HG02885 (cell line): ENCODE measurements at regions not wholly inside any gene's neighbourhood (a gene's known extent, or its start where the extent isn't known, plus 50 kb on each side); places are given as distances from the start of the nearest gene placed in this dataset.
"Not testable (repeated sequence)": the region's sequence is repeated elsewhere in the genome, so short reads cannot be mapped to it uniquely, and the experiment has no call there.

Source experiments
- ATAC-seq: cut with Tn5 transposase; IDR thresholded peaks from one replicate; pipeline ENCODE4 v1.9.1; 2021; ENCODE audit warnings: mild to moderate bottlenecking; ENCODE audit not compliant: unreplicated experiment, poor library complexity

DNA sequence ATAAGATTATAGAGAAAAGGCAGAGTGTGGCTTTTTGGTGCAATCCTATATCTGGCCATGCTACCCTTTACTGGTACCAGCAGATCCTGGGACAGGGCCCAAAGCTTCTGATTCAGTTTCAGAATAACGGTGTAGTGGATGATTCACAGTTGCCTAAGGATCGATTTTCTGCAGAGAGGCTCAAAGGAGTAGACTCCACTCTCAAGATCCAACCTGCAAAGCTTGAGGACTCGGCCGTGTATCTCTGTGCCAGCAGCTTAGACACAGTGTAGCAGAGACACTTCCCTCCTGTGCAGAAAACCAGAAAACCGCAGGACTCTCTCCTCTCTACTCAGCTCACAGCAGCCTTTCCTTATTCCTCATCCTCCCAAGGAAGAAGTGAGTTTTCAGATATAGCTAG, 176.3 kb upstream of the PRSS58 start:
- not testable (repeated sequence) for ATAC-seq

DNA sequence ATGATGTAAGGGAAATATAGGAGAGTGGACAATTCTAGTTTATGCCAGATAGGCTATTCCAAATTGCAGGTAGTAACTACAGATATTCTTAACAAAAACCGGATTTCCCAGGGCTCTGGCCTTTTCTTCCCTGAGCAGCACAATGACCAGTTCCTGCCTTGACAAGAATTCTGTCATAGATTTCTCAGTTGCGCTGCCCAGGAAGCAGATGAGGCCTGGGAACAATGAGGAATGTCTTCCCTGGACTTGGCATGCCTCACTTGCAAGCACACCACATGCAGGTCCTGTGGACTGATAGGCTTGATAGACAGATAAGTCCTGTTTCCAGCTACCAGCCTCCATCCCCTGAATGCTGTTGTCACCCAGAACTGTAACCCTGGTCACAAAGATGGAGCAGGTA, 174.5 kb upstream of the PRSS58 start:
- no peak for ATAC-seq

DNA sequence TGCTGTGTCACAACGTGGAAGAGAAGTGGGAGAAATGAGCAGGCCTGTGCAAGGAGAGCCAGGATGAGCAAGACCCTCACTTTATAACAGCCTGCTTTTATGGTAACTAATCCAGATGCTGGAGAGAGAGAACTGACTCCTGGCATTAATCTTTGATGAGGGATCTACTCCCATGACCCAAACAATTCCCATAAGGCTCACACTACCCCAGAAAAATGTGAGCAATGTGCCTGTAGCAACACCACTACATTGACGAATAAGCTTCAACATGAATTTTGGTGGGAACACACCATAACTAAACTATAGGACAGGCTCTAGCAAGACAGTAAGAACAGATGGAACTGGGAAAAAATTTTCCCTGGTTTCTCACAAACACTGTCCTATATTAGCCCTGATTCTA, 173.6 kb upstream of the PRSS58 start:
- no peak for ATAC-seq

DNA sequence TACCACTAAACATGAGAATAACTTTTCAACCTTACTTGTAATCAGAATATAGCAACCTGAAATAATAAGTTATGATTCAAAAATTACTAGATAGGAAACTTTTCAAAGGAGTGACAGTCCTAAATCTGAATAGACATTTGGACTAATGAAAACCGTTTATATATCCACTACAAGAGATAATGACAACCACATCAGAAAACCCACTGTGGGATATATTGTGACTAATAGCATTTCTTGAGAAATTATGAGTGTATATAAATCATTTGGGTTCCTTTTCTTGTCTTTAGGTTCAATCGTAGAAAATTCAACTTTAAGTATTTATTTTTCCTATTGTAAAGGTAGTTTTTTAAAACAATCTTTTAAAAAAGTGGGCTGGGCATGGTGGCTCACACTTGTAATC, 170.2 kb upstream of the PRSS58 start:
- no peak for ATAC-seq

DNA sequence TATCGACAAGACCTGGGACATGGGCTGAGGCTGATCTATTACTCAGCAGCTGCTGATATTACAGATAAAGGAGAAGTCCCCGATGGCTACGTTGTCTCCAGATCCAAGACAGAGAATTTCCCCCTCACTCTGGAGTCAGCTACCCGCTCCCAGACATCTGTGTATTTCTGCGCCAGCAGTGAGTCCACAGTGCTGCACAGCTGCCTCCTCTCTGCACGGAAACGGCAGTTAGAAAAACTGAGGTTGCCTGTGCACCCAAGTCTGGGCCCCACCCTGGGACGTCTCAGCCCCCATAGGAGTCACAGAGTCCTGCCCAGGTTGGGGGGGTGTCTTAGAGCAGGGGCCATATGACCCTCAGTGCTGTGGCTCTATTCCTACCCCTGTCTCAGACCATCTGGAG, 167.4 kb upstream of the PRSS58 start:
- ATAC-seq = no peak

DNA sequence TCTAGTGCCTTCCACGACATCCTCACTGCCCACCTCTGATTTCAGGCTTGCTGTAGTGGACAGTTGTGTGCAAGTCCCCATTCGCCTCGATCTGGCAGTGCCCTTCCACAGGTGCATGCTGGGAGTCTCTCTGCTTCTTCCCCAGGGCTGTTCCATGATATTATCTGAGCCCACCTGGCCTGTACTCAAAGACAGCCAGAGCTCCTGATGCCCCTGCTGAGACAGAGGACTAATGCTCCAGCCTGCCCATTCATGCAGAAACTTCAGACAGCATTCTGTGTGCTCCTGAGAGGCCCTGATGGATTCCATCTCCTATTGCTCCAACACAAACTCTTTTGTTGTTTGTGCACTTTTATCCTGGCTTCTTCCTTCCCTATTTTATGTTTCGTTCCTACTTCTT, 164.8 kb upstream of the PRSS58 start:
- no peak for ATAC-seq

DNA sequence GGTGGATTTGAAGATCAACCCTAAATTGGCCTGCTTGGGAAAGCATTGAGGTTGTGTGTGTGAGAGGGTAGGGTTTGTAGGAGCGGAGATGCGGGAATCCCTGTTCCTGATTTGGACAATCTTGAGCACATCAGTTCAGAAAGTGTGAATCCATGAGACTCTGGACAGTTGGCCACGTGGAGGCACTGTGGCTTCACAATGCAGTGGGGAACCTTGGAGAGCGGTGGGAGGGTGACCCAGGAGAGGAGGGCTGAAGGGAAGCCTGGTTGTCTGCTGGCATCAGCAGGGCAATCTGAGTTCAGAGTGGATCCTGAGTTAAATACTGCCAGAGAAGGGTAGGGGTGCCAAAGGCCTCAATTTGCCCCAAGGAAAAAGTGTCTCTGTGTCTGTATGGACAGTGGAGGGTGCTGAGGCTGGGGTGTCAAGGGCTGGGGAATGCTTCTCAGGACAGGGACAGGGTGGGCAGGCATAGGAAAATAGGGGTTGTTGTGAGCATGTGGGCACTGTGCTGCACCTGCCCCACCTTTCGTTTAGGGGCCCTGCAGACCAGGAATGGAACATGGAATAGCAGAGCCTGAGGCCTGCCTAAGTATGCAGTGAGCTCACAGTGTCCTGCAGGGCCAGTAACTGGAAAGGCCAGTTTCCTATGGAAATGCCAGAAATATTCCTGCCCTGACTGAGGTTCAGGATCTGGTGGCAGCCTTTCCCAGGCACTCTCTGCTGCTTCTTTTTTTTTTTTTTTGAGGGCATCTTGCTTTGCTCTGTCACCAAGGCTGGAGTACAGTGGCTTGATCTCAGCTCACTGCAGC, 162.9 kb upstream of the PRSS58 start:
- ATAC-seq = no peak

DNA sequence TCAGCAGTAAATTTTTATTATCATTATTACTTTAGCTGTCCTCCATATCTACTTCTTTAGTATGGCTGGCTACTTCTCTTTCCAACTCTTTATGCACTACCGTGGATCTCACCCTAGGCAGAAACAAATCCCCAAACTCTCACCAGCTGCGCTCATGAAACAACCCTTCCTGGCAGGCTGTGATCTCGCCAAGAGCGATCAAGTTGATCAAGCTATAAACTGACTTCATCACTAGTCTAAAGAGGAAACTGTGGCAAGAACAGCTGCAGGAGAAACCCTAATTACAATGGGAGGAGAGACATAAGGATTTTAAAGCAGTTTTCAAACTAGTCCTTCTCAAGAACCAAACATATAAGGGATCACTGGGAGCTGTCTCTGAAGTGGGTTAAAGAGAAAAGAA, 160.5 kb upstream of the PRSS58 start:
- no peak for ATAC-seq

DNA sequence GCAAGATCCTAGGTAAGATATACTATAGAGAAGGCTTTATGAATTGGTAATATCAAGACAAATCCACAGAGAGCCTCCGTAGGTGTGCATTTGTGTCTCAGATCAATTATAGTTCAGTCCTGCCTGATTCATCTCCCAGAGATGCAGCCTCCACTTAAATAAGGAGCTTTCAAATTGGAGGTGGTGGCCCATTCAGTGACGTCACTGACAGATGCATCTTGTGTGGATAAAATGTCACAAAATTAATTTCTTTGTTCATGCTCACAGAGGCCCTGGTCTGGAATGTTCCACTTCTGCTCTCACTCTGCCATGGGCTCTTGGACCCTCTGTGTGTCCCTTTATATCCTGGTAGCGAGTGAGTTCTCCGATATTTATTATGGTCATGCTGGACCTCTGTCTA, 157.1 kb upstream of the PRSS58 start:
- ATAC-seq = no peak

DNA sequence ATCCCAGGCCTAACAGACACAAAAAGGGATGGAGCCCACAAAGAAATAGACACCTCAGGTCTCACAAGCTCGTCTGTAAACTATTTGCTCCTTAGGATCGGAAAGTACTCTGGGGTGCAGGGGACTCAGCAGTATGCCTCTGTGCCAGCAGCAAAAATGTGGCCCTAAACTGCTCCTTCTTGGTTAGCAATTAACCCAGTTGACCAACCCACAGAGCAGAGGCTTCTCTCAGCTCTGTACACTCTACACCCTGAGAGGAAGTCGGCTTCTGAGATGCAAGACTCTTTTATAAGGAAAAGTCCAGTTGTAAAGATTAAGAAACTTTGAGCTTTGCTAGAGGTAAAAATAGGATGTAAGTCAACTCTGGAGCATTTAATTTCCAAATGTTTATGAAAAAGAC, 156.3 kb upstream of the PRSS58 start:
- no peak for ATAC-seq

DNA sequence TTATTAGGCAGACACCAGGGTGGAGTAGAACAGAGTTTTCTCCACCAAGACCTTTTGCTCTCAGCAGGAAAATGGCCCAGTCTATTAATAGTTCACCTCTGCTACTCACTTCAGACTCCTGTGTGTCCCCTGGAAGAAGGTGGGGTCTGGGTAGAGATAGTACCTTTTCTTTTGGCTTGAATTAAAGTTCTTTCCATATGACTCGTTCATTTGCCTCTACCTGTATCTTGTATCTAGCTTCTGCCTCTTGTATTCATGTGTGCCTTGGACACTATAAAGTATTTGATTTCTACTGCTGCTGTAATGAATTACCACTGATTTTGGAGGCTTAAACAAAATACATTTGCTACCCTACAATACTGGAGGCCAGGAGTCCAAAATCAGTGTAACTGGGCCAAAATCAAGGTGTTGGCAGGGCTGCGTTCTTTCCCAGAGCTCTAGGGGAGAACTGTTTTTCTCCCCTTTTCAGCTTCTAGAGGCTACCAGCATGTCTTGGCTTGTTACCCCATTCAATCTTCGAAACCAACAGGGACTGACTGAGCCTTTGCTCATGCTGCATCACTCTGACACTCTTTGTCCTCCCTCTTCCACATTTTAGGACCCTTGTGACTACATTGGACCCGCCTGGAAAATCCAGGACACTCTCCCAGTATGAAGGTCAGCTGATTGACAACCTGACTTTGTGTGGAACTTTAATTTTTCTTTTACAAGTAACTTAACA, 155.6 kb upstream of the PRSS58 start:
- ATAC-seq = no peak

DNA sequence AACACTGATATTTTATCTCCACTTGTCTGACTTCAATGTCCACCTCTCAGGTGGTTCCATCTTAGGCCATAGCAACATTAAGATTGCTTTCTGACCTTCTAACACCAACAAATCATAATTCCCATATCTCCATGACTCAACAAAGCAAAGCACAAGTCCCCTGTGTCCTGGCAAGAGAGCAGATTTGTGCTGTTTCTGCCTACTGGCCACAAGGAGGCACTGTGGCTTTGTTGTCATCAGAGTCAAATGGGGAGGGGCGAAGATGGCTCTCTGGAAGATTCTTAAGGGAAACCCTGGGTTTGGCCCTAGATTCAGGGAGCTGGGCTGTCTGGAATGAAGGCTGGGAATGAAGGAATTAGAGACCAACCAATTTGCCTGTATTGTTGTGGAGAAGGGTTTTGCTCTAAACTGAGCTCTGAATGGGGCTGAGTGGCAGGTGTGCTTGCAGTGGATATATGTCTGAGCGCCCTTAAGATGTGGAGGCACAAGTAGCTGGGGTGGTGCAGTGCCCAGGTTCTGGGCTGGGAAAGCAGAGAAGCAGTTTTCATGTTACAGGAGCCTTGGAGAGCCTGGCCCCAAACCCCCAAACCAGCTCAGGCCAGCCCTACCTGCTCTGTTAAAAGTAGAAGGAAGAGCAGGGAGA, 154.8 kb upstream of the PRSS58 start:
- ATAC-seq = peak; percentile 88

DNA sequence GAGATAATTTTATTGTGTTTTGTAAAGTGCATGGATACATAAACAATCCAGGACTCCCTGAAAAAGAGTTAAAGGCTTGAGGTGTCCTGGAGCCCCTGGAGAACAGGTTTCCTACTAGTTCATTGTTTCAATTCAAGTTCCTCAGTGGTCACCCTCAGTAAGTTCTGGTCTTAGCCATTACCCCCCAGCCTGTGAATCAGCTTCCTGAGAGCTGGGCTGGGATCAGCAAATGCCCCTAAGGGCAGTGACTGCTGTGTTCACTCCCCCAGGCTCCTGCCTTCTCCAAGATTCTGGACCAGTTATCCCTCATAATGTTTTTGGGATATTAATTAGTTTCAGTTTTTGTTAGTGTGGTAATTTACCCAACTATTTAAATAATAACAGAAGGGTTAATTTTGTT, 151.6 kb upstream of the PRSS58 start:
- ATAC-seq = no peak

DNA sequence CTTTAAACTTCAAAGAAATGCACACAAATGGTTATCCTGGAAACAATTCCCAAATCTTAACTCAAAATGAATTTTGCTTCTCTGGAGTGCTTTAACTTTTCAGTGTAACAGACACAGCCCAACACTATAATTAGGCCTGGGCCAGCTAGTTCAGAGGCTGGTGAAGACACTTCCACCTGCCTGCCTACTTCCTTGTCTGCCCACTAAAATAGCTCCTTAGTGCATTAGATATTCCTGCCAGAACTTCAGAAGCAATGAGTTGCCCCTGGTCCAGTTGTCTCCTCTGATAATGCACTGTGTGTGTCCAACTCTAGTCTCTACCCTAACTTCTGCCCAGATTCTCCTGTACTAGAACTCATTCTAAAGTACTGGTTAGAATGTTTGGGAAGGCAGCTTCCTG, 150.9 kb upstream of the PRSS58 start:
- no peak for ATAC-seq

DNA sequence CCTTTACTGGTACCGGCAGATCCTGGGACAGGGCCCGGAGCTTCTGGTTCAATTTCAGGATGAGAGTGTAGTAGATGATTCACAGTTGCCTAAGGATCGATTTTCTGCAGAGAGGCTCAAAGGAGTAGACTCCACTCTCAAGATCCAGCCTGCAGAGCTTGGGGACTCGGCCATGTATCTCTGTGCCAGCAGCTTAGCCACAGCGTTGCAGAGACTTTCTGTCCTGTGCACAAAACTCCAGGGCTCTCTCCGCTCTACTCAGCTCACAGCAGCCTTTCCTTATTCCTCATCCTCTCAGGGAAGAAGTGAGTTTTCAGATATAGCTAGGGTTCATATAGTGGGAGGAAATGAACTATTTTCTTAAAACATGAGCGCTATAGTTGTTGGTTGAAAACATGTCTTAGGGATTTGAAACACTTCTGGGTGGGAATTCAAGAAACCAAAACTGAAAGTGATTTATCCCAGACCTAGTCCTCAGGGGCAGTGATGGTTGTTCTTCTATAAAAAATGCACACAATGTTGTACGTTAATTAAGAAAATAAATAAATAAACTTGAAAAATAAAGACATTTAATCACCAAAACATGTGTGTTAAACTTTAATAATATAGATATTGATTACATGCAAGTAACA, 150.2 kb upstream of the PRSS58 start:
- no peak for ATAC-seq

DNA sequence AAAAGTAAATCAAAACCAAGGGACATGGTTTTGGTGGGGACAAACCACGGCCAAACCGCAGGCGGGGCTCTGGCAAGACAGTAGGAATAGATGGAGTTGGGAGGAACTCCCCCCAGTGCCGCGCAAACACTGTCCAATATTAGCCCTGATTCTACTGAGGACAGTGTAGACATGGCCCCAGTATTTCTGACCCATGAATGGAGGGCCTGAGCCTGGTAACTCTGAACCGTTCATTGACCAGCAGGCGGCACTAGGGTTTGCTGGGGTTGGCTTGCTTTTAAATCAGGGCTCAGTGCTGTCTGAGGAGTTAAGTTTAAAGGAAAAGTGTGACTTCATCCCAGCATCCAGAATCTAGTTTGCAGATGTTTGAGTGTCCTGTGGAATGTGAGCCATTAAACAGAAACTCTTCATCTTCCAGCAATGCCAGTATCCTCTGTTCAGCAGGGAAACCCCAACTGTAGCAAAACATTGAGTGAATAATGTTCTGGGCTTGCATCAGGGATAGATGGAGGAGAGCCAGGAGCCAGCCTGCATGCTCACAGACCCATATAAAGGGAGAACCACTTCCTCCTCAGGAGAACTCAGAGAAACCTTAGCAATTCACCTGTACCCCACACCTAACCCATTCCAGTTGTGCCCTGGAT, 147.4 kb upstream of the PRSS58 start:
- ATAC-seq = no peak

DNA sequence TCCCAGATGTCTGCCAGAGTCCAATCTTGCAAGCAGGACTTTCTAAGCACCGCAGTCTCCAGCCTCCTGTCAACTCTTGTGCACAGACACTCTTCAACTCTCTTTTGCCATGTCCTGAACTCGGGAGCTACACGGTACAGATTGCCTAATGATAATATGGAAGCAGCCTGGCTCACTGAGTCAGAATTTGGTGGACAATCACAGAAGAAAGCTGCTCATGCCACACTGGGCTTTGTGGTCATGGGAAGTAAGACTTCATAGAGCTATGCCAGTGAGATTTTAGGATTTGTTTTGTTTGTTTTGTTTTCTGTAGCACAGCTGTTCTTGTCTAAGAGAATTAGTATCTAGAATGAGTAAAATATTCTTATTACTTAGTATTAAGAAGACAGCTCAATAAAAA, 144.1 kb upstream of the PRSS58 start:
- ATAC-seq = no peak

DNA sequence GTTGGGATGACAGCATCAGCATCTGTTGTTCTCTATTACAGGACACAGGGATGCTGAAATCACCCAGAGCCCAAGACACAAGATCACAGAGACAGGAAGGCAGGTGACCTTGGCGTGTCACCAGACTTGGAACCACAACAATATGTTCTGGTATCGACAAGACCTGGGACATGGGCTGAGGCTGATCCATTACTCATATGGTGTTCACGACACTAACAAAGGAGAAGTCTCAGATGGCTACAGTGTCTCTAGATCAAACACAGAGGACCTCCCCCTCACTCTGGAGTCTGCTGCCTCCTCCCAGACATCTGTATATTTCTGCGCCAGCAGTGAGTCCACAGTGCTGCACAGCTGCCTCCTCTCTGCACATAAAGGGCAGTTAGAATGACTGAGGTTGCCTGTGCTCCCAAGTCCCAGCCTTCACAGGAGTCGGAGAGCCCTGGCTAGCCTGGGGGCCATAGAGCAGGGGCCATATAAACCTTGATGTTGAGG, 142.2 kb upstream of the PRSS58 start:
- no peak for ATAC-seq

DNA sequence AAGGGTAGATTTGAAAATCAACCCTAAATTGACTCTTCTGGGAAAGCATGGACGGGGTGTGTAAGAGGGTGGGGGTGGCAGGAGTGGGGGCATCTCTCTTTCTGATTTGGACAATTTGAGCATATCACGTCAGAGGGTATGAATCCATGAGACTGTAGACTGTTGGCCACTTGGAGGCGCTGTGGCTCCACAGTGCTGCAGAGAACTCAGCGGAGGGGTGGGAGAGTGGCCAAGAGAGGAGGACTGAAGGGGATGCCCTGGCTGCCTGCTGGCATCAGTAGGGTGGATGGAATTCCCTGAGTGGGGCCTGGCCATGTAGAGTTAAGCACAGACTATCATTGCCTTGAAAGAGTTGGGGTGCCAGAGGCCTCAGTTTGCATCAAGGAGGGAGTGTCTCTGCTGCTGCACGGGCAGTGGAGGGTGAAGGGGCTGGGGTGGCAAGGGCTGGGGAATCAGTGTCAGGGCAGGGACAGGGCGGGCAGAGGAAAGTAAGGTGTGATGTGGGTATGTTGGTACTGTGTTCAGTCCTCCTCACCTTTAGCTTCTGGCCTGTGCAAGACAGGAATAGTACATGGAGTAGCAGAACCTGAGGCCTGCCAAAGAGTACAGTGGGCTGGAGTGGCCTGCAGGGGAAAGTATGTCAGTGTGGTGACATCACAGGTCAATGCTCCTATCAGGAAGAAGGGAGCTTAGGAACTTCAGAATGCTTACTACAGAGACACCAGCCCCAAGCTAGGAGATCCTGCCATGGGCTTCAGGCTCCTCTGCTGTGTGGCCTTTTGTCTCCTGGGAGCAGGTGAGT, 133.5 kb upstream of the PRSS58 start:
- ATAC-seq = peak; percentile 57

DNA sequence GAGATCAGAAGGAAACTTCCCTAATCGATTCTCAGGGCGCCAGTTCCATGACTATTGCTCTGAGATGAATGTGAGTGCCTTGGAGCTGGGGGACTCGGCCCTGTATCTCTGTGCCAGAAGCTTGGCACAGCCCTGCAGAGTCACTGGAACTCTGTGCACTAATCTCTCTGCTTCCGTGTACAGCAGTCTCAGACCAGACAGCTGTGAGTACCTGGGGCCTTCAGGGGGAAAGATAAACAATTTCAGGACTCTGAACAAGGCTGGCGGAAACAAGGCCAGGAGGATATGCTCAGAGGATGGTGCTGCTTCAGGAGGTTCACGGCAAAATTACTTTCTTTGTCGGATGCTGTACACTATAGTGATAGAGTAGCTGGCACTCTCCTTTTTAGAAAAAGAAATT, 131.7 kb upstream of the PRSS58 start:
- no peak for ATAC-seq
